GM12865 (cell line): ENCODE measurements at regions not wholly inside any gene's neighbourhood (a gene's known extent, or its start where the extent isn't known, plus 50 kb on each side); places are given as distances from the start of the nearest gene placed in this dataset.
"Not testable (repeated sequence)": the region's sequence is repeated elsewhere in the genome, so short reads cannot be mapped to it uniquely, and the experiment has no call there.

Experiments
- DNase-seq: peaks from one replicate; pipeline ENCODE4 v3.0.0; 2010; ENCODE audit warnings: low read depth
- H3K4me3 ChIP-seq: 2 replicates; pipeline ENCODE4 v1.5.1; 2011; ENCODE audit warnings: mild to moderate bottlenecking, low read depth, low read length, control low read depth
- TF ChIP-seq, protein P1 (sequence below): IDR thresholded peaks from 2 replicates; pipeline ENCODE4 v1.5.1; 2011; ENCODE audit warnings: low read length, control low read depth, low read depth, inconsistent platforms; ENCODE audit not compliant: insufficient read depth; ENCODE audit errors: missing control alignments

DNA sequence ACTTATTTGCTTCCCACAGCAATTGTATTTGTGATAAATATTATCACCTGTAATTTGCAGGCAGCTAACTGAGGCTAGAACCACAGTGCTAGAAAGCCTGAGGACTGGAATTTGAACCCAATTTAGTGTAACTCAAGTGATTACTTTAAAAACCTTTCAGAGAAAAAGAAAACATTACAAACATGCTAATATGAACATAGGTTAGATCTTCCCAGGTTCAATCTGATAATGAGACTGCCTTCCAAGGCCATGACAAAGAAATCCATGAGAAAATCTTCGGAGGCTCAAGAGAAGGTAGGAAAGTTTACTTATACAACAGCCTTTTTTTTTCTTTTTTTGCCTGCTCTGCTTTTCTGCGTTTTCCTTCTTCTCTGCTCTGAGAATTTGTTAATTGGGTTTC is 620.6 kb upstream of the CCNG1 start:
- no peak for DNase-seq
- no peak overlapping the region for H3K4me3 ChIP-seq
- TF ChIP-seq, protein P1, sequence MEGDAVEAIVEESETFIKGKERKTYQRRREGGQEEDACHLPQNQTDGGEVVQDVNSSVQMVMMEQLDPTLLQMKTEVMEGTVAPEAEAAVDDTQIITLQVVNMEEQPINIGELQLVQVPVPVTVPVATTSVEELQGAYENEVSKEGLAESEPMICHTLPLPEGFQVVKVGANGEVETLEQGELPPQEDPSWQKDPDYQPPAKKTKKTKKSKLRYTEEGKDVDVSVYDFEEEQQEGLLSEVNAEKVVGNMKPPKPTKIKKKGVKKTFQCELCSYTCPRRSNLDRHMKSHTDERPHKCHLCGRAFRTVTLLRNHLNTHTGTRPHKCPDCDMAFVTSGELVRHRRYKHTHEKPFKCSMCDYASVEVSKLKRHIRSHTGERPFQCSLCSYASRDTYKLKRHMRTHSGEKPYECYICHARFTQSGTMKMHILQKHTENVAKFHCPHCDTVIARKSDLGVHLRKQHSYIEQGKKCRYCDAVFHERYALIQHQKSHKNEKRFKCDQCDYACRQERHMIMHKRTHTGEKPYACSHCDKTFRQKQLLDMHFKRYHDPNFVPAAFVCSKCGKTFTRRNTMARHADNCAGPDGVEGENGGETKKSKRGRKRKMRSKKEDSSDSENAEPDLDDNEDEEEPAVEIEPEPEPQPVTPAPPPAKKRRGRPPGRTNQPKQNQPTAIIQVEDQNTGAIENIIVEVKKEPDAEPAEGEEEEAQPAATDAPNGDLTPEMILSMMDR = no peak

DNA sequence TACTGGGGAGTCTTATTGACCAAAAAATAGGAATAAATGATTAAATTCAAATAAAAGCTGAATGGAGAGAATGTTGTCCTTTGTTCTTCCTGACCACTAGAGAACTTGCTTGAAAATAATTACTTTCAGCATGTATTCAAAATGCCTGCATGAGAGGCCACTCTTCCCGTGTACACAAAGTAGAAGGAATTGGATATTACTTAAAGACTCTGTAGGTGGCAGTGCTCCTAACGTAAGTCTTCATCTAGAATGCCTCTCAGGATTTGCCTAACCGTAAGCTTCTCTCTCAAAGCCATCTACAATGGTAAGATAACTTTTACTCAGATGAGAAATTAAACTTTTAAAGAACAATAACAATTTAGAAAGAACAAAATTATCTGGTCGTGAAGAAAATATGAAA is 620.0 kb upstream of the CCNG1 start:
- H3K4me3 ChIP-seq = no peak overlapping the region
- DNase-seq = no peak
- TF ChIP-seq, protein P1 = no peak

DNA sequence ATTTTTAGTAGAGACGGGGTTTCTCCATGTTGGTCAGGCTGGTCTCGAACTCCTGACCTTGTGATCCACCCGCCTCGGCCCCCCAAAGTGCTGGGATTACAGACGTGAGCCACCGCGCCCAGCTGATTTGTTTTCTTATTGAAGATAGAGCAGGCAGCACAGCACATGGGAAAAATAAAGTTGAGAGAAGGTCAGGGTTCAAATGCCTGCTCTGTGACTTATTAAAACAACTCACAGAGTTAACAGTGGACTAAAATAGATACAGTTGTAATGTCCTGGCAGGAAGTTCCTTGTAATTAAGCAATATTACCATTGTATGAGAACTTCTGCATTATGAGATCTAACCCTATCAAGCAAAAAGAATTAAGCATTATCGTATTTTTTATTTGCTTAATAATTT is 615.7 kb upstream of the CCNG1 start:
- not testable (repeated sequence) for DNase-seq, H3K4me3 ChIP-seq

DNA sequence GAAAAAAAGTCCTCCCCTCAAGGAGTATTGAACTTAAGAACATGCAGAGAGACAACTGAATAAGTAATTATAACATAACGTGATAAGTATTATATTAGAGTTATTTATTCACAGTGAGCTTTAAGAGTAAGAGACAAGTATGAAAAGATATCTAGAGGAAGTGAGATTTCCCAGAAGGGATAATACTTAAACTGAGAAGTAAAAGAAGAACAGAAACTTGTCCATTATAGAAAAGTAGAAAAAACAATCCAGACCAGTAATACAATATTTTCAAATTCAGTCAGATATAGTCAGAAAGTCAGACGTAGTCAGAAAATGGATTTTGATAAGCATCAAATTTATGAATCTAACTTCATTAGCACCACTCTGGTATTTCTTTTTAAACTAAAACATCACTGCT is 613.0 kb upstream of the CCNG1 start:
- no peak overlapping the region for H3K4me3 ChIP-seq
- TF ChIP-seq, protein P1 = no peak
- DNase-seq = no peak

DNA sequence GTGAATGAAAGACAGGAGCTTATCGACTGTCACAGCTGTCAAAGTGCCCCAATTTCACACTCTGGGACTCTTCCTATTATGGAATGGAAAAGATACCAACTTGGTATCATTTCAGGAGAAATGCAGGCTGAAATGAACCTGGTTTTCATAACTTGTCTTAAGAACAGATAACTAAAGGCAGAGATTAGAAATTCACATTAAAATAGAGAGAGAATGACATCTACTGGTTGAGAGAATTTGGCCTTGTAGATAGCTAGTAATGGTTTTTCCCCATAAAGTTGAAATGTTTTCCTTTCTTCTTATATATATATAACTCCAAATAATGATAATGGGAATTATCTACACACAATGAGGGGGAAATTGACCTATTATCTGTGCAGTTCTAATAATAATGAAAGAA is 600.2 kb upstream of the CCNG1 start:
- TF ChIP-seq, protein P1 = no peak
- H3K4me3 ChIP-seq = no peak overlapping the region
- no peak for DNase-seq

DNA sequence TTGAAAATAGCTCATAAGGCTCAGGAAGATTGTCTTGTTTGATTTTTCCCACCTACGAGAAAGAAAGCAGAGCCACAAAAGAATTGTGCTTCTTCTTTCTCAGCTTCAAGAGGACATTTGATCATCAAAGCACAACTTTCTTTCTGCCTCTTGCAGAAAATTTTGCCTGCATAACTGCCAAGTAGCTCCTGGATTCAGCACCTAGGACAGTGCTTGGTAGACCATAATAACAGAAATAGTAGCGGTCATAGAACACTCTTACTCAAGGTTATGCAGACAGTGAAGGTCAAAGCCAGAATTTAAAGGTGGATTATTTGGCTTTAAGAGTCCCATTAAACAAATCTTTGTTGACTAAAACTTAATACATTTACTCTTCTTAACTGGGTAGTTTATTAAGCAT is 594.7 kb upstream of the CCNG1 start:
- H3K4me3 ChIP-seq = no peak overlapping the region
- DNase-seq = no peak
- TF ChIP-seq, protein P1 = no peak

DNA sequence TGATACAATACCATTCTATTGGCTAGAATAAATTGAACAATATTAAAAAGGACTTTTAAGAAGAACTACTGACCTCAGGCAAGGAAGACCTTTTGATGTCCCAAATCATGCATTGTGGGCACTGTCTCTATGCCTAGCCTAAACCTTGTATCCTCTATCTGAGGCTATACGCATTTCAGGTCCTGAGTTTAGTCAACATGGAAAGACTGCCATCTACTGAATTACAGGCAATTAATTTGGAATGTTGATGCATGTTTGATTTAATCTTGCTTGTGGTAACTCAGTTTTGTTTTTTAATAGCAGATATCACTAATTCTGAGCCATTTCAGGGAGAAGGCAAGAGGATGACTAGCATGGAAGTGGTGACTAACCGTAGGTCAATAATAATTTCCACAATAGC is 585.3 kb upstream of the CCNG1 start:
- H3K4me3 ChIP-seq = no peak overlapping the region
- TF ChIP-seq, protein P1 = no peak
- DNase-seq = no peak

DNA sequence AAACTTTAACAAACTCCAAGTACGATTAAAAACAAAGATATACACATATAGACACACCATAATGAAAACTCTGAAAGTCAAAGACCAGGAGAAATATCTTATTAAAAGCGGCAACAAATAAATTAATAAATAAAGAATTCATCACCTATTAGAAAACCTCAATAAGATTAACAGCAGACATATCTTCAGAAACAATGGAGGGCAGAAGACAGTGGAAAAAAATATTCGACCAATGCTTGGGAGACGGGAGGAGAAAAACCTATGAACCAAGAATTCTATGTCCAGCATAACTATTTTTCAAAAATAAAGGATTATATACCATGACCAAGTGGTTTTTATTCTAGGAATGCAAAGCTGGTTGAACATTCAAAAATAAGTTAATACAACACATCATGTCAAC is 578.6 kb upstream of the CCNG1 start:
- DNase-seq = no peak
- TF ChIP-seq, protein P1 = no peak
- H3K4me3 ChIP-seq = no peak overlapping the region
